ENCODE measurements at regions not wholly inside any gene's neighbourhood (a gene's known extent, or its start where the extent isn't known, plus 50 kb on each side); places are given as distances from the start of the nearest gene placed in this dataset.
A peak's percentile ranks its signal among the peaks of the same experiment; 100 is the strongest.
"Not testable (repeated sequence)": the region's sequence is repeated elsewhere in the genome, so short reads cannot be mapped to it uniquely, and the experiment has no call there.

DNA sequence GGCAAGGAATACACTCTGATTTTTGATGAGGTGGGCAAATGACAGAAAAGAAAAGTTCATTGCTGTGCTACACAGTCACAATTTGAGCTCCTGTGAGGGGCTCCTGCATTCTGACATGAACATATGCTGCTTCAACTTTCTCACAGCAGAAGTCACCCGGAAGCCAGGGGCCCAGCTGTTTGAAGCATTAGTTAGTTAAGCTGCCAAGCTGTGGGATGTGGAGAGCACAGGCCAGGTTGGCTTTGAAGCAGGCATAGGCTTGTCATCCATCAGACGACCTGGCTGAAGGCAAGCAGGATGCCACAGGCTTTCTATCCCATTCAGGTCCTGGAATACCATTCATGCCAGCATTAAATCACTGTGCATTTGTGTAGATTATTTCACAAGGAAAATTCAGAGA, 63.1 kb downstream of the MTNR1B start:
- no peak for DNase-seq

DNA sequence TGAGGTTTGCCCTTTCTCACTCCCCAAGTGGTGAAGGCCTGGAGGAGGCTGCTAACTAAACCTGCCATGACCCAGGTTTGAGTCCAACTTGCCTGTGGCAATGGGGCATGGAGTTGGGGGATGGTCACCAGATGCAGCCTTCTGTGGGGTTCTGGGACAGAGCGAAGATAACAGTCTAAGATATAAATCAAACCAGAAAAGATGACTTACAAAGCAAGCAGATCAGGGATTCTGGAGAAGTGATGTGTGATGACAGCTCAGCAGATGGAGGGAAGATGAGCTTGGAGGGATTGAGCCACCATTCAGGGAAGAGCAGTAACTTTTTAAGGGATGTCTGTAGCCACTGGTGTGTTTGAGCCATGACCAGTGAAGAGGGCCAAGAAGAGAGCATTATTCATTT, 63.6 kb downstream of the MTNR1B start:
- DNase-seq, result no peak

DNA sequence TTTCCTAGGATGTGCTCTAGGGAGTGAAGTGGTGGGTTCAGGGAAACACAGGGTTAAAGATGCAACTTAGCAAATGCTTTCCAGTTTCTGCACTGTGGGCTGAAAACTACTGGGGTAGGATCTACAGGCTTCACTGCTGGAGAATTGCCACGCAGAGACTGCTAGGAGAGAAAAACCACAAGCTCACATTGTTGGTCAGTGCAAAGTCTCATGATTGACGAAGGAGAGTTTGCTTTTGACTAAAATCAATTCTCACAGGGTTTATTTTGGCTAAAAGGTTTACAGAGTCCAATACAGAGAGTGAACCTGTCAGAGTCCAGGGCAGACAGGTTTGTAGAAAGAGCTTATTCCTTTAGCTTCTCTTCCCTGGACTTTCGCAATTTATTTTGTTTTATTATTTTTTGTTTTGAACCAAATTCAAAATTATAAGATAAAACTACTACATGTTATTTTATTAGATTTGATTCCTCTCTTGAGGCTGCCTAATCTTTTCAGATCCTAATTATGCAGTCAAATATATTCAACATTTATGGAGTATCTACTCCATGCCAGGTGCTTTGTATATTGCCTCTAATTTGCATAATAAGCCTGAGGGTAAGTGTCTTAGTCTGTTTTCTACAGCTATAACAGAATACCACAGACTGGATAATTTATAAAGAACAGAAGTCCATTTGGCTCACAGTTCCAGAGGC, 64.7 kb downstream of the MTNR1B start:
- DNase-seq, result no peak

GRCh38 chr11:93034723-93035039, 65.2 kb downstream of the MTNR1B start:
- DNase-seq, result no peak

DNA sequence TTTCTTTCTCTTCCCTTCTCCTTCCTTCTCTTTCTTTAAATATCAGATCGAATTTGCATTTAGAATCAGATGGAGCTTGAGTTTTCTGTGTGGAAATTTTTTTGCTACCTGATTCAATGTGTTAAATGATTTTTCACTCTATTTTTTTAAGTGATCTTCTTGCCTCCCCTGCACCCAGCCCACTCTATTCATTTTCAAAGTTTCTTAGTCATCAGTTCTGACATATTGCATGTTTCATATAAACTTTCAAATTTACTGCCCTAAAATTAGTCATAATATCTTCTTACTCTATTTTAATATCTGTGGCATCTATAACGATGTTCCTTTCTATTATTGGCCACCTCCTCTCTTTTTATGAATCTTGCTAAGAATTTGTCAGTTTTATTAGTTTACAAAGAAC, 69.1 kb downstream of the MTNR1B start:
- DNase-seq, result no peak

DNA sequence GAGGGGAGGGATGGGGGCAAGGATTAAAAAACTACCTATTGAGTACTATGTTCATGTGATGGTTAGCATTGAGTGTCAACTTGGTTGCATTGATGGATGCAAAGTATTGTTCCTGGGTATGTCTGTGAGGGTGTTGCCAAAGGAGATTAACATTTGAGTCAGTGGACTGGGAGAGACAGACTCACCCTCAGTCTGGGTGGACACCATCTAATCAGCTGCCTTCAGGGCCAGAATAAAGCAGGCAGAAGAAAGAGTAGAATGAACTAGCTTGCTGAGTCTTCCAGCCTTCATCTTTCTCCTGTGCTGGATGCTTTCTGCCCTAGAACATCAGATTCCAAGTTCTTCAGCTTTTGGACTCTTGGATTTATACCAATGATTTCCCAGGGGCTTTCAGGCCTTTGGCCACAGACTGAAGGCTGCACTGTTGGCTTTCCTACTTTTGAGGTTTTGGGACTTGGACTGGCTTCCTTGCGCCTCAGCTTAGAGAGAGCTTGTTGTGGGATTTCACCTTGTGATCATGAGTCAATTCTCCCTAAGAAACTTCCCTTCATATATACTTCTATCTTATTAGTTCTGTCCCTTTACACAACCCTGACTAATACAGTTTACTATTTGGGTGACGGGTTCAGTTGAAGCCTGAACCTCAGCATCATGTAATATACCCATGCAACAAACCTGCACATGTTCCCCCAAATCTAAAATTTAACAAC, 70.2 kb downstream of the MTNR1B start:
- DNase-seq, result no peak

DNA sequence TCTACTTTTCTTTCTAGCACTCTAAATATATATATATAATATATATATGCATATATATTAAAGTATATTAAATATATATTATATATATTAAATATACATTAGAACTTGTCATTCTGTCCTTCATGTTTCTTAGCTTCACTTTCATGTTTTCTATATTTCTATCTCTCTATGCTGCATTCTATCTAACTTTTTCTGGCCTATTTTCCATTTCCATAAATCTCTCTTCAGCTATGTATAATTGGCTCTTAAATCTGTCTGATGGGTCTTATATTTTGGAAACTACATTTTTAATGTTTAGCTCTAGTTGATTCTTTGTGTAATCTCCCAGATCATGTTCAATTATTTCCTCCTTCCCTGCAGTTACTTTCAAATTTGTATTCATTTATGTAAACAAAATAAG, 72.2 kb downstream of the MTNR1B start:
- DNase-seq, result no peak

- DNase-seq, result not testable (repeated sequence)
Measured at GRCh38 chr11:93043186-93043585, 73.7 kb downstream of the MTNR1B start.

GRCh38 chr11:93049740-93050139, 80.3 kb downstream of the MTNR1B start:
- DNase-seq, result no peak

- no peak for DNase-seq
Measured at GRCh38 chr11:93051186-93051585, 81.7 kb downstream of the MTNR1B start.

GRCh38 chr11:93053864-93054263, 84.4 kb downstream of the MTNR1B start:
- DNase-seq, result no peak

DNA sequence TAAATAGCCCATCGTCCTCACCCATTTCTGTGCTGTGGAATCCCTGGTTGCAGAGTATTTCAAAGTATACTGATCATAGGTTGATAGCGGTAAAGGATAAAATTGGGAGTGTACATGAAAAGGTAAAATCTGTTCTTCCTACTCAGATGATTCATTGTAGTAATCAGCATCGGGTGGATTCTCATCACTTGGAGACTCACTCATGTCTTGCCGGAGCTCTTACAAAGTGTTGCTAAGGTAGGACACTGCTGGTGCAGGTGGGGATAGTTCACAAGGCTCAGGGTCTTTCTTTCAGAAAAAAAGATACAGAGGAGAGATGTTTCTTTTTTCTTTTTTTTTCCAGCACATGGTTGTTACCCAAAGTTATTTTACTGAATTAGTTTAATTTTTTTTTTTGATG, 84.8 kb downstream of the MTNR1B start:
- no peak for DNase-seq

DNA sequence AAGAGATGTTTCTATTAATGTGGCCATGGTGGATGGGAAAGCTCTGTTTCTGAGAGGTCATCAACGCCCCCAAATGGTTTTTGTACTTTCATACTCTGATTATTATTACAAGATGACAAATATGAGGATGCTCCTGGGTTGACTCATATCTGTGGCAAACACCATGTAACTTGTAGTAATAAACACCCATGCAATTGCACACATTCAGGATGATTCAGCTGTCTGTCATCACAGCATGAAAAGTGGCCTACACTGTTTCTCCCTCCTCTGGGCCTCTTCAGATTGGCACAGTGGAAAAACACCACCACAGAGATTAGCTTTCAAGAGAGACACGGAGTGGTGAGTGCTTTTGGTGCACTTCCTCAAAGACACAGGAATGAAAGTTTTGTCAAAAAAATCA, 85.4 kb downstream of the MTNR1B start:
- peak; percentile 86 for DNase-seq

GRCh38 chr11:93059117-93059957, 89.9 kb downstream of the MTNR1B start:
- DNase-seq, result no peak

DNA sequence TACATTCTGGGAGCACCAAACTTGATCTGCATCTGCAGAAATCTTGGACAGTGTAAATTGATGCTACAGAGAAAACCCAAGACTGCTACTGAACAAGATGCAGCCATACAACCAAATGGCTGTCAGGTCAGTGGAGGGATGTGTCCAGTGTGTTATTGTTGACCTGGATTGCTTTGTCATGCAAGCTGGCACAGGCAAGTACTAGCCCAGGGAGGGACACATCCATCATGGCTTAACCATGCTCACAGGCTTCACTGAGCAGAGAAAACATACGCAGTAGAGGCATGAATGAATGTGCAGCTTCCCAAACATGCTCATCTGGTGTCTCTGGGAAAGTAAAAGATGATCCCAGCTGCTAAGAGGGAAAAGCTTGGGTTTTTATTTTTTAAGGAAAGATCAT, 93.6 kb downstream of the MTNR1B start:
- peak; percentile 83 for DNase-seq

DNA sequence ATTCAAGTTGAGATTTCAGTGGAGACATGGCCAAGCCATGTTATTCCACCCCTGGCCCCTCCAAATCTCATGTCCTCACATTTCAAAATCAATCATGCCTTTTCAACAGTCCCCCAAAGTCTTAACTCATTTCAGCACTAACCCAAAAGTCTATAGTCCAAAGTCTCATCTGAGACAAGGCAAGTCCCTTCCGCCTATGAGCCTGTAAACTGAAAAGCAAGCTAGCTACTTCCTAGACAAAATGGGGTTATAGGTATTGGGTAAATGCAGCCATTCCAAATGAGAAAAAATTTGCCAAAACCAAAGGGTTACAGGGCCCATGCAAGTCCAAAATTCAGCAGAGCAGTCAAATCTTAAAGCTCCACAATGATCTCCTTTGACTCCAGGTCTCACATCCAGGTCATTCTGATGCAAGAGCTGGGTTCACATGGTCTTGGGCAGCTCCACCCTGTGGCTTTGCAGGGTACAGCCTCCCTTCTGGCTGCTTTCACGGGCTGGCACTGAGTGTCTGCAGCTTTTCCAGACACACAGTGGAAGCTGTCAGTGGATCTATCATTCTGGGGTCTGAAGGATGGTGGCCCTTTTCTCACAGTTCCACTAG, 95.7 kb downstream of the MTNR1B start:
- DNase-seq, result not testable (repeated sequence)

GRCh38 chr11:93067881-93068390, 98.5 kb downstream of the MTNR1B start:
- no peak for DNase-seq

GRCh38 chr11:93072229-93072914, 102.9 kb downstream of the MTNR1B start:
- no peak for DNase-seq

DNA sequence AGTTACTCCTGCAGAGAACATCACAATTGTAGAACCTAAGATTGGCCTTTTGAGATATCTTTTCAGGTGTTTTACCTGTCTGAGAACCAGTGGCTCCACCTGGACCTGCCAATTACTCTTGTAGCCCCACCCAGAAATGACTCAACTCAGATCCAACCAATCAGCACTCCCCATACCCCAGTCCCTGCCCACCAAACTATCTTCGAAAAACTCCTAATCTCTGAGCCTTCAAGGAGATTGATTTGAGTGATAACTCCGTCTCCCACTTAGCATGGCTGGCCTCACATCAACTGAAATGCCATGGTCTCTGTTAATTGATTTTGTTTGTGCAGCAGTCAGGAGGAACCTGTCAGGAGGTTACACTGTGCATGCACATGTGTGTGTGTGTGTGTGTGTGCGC, 103.6 kb downstream of the MTNR1B start:
- no peak for DNase-seq

DNA sequence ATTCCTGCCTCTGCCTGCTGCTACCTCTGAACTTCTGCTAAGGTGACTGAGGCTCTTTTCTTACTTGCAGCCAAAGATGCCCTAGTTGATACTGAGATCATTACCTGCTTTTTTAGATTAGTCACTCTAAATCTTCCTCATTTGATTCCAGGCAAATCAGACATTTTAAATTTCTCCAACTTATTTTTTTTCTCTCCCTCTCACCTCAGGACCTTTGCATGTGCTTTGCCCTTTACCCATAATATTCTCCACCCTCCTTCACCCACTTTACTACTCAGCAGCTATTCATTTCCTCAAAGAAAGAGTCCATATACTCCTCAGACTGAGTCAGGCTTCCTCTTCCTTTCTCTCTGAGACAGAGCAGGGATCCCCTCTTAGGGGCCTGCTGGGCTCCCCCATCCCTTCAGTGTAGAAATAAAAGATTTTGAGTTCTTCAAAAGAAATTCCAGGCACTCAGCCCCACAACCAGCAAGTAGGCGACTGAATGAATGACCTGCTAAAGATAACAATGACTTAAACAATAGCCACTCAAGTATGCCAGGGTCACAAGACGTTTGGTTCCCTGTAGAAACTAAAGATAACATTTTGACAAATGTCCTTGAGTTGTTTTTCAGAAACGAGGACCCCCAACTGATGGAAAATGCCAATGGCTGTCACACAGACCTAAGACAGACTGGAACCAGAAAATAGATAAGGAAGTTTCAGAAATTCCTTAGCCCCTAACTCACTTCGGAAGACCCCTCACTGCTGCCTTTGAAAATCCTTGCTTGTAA, 104.2 kb downstream of the MTNR1B start:
- DNase-seq, result no peak

GRCh38 chr11:93074352-93074751, 104.9 kb downstream of the MTNR1B start:
- DNase-seq, result no peak

- no peak for DNase-seq
Measured at GRCh38 chr11:93075782-93076181, 106.3 kb downstream of the MTNR1B start.
